ENCODE measurements at regions not wholly inside any gene's neighbourhood (a gene's known extent, or its start where the extent isn't known, plus 50 kb on each side); places are given as distances from the start of the nearest gene placed in this dataset.
"Not testable (repeated sequence)": the region's sequence is repeated elsewhere in the genome, so short reads cannot be mapped to it uniquely, and the experiment has no call there.

- no peak for DNase-seq (ENCODE audit: low spot score)
These were observed 591.9 kb downstream of the DOK5 start for GRCh38 chr20:55067158-55067825.

- no peak for DNase-seq (ENCODE audit: low spot score)
These were observed 583.5 kb downstream of the DOK5 start for GRCh38 chr20:55058938-55059337.

- no peak for DNase-seq (ENCODE audit: low spot score)
These were observed 582.5 kb downstream of the DOK5 start for GRCh38 chr20:55057779-55058415.

GRCh38 chr20:55054453-55054852 is 579.1 kb downstream of the DOK5 start:
- no peak for DNase-seq (ENCODE audit: low spot score)

GRCh38 chr20:55053389-55053788 is 578.0 kb downstream of the DOK5 start:
- no peak for DNase-seq (ENCODE audit: low spot score)

- no peak for DNase-seq (ENCODE audit: low spot score)
These were observed 577.1 kb downstream of the DOK5 start for GRCh38 chr20:55052459-55052858.

- DNase-seq (ENCODE audit: low spot score), result no peak
These were observed 563.3 kb downstream of the DOK5 start for GRCh38 chr20:55038684-55039083.

- no peak for DNase-seq (ENCODE audit: low spot score)
These were observed 556.6 kb downstream of the DOK5 start for GRCh38 chr20:55031971-55032370.

- DNase-seq (ENCODE audit: low spot score), result no peak
These were observed 539.4 kb downstream of the DOK5 start for GRCh38 chr20:55014766-55015165.

GRCh38 chr20:55010761-55011160 is 535.4 kb downstream of the DOK5 start:
- no peak for DNase-seq (ENCODE audit: low spot score)

- DNase-seq (ENCODE audit: low spot score), result no peak
These were observed 533.7 kb downstream of the DOK5 start for GRCh38 chr20:55009066-55009465.

- no peak for DNase-seq (ENCODE audit: low spot score)
These were observed 528.7 kb downstream of the DOK5 start for GRCh38 chr20:55004044-55004443.

- DNase-seq (ENCODE audit: low spot score), result no peak
These were observed 520.2 kb downstream of the DOK5 start for GRCh38 chr20:54995553-54995952.

GRCh38 chr20:54995011-54995410 is 519.6 kb downstream of the DOK5 start:
- no peak for DNase-seq (ENCODE audit: low spot score)

- no peak for DNase-seq (ENCODE audit: low spot score)
These were observed 509.7 kb downstream of the DOK5 start for GRCh38 chr20:54985091-54985490.

GRCh38 chr20:54984104-54984448 is 508.7 kb downstream of the DOK5 start:
- DNase-seq (ENCODE audit: low spot score), result no peak

- not testable (repeated sequence) for DNase-seq (ENCODE audit: low spot score)
These were observed 508.2 kb downstream of the DOK5 start for GRCh38 chr20:54983394-54984103.

GRCh38 chr20:54981175-54981574 is 505.8 kb downstream of the DOK5 start:
- DNase-seq (ENCODE audit: low spot score), result no peak

- DNase-seq (ENCODE audit: low spot score), result no peak
These were observed 504.9 kb downstream of the DOK5 start for GRCh38 chr20:54980103-54980960.

- no peak for DNase-seq (ENCODE audit: low spot score)
These were observed 474.9 kb downstream of the DOK5 start for GRCh38 chr20:54950304-54950703.

GRCh38 chr20:54941666-54942065 is 466.3 kb downstream of the DOK5 start:
- no peak for DNase-seq (ENCODE audit: low spot score)

GRCh38 chr20:54940522-54940921 is 465.1 kb downstream of the DOK5 start:
- DNase-seq (ENCODE audit: low spot score), result no peak
